D721Med (cell line): ENCODE measurements at regions not wholly inside any gene's neighbourhood (a gene's known extent, or its start where the extent isn't known, plus 50 kb on each side); places are given as distances from the start of the nearest gene placed in this dataset.

Experiments
- DNase-seq: peaks from one replicate; pipeline ENCODE4 v3.0.0; 2011; ENCODE audit warnings: low spot score; ENCODE audit not compliant: insufficient read length
- FAIRE-seq: peaks from 2 replicates; lab custom pipeline; 2011; peaks lifted over from hg19 to GRCh38; lab: Jason Lieb, UNC
- CTCF ChIP-seq: IDR thresholded peaks from 2 replicates; pipeline ENCODE4 v1.5.1; 2012; ENCODE audit warnings: mild to moderate bottlenecking, control low read depth; ENCODE audit not compliant: insufficient read depth; ENCODE audit errors: missing control alignments

DNA sequence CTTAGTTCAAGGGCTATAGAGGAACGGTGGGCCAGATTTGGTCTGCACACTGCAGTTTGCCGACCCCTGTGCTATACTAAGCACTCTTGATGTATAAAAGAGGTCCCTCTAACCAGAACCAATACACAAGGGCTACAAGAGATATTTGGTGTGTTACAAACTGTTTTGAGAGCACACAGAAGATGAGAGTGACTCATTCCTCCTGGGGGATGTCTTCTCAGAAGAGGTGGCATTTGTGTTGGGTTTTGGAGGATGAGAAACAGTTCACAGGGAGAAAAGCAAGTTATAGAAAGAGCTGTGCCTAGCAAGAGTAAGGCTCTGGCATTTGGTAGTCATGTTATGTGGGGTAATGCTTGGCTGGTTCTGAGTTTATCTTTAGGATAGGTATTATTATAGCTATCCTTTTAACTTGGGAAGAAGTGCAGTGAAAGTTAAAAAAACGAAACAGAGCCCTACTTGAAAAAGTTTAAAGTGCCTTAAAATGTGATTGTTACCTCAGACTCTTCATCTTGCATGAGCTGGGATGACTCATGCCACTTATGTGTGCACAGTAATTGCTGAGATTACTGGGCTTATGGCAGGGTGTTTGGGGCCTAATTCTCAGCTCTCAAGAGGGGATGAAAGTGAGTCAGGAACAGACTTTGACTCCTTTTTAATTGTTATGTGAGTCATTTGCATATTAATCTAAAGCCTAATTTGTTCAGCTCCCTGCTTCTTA, 160.4 kb downstream of the KIF20B start:
- FAIRE-seq (peak; percentile 64), DNase-seq (no peak)
- TF ChIP-seq CTCF: no peak

- FAIRE-seq (no peak), DNase-seq (no peak)
- TF ChIP-seq CTCF: no peak
Measured at GRCh38 chr10:89867964-89868363, 166.6 kb downstream of the KIF20B start.

DNA sequence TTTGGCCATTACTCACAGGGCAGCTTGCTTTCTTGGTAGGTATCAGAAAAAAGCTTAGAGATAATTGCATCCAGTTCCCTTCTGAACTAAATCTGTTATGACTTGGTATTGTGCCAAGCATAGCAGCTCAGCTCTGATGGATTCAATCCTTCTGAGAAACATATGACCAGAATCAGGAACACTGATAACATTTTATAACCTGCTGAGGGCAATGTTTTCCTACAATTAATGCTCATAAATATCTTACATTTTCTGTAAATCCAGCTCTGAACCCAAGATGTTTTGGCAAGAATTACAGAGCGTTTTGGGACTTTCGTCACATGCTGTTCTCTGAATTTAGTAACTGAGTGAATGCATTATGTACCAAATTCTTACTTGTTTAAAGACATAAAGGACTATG, 167.8 kb downstream of the KIF20B start:
- no peak for DNase-seq
- FAIRE-seq: no peak
- no peak for TF ChIP-seq CTCF

DNA sequence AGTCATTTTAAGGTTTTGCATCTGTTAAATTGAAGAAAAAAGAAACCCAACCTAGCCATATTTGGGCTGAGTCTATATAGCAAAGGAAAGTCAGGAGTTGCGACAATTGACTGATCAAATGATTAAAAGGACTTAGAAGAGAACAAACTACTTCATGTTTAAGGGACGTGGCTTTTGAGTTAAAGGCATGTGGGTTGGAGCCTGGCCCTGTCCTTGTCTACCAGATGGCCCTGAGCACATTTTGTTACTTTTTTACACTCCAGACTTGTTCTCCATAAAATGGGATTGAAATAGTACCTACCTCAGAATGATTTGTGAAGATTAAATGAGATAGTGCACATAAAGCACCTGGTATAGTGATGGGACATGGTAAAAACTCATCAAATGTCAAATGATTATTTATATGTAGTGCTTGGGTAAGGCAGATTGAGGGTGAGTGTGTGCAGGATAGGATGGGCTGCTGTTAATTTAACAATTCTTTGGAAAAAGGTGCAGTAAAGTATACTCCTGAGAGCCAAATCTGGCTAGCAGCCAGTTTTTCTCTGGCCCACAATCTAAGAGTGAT, 168.3 kb downstream of the KIF20B start:
- TF ChIP-seq CTCF: no peak
- DNase-seq: no peak
- FAIRE-seq: no peak

- no peak for TF ChIP-seq CTCF
- no peak for FAIRE-seq
- DNase-seq: no peak
Measured at GRCh38 chr10:89870936-89871335, 169.5 kb downstream of the KIF20B start.

DNA sequence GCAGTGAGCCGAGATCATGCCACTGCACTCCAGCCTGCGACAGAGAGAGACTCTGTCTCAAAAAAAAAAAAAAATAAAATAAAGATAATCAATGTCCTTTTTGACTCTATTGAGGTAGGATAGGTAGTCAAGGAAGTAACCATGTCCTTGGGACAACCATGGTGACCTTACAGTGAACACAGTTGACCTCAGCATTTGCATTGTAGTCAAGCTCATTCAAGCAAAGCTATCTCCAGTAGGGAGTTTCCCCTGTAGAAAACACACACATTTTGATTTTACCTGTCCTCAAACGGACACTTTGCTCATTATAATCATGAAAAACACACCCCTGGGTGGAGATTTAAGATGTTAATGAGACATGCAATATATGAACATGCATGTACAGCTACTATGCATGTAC, 171.7 kb downstream of the KIF20B start:
- TF ChIP-seq CTCF: no peak
- FAIRE-seq (no peak), DNase-seq (no peak)

GRCh38 chr10:89875557-89875956, 174.2 kb downstream of the KIF20B start:
- no peak for TF ChIP-seq CTCF
- DNase-seq (no peak), FAIRE-seq (no peak)
